ENCODE measurements at regions not wholly inside any gene's neighbourhood (a gene's known extent, or its start where the extent isn't known, plus 50 kb on each side); places are given as distances from the start of the nearest gene placed in this dataset.

DNA sequence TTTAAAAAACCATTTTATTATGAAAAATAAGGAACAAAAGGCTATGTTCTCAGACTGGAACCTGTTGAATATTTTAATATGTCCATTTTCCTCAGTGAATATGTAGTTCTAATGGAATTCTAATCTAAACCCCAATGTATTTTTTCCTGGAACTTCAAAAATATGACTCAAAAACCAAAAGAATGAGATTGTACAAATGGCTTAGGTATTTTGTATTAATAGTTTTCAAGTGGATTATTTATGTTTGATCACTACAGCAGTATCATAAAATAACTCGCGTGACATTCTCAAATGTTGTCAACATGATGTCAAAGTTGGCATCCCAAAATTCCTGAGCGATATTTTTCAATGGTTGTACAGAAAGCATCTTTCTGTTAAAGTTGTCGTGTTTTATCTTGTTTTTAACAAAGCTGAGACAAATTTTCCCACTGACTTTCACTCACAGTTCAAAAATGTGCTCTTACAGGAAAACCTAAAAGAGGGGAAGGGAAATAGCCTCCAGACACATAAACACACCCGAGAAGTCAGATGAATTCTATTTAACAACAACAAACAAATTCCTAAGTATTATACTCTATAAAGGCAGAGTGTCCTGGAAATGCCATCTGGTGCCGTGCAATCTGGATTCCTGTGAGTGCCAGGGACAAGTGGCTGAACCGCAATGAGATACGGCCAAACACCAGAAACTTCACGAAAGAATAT is 68.1 kb upstream of the TAS2R1 start:
- no peak for DNase-seq (ENCODE audit: low read depth in 2 of 2)

- no peak for DNase-seq (ENCODE audit: low read depth in 2 of 2)
These were observed 62.4 kb upstream of the TAS2R1 start for GRCh38 chr5:9692576-9692975.

DNA sequence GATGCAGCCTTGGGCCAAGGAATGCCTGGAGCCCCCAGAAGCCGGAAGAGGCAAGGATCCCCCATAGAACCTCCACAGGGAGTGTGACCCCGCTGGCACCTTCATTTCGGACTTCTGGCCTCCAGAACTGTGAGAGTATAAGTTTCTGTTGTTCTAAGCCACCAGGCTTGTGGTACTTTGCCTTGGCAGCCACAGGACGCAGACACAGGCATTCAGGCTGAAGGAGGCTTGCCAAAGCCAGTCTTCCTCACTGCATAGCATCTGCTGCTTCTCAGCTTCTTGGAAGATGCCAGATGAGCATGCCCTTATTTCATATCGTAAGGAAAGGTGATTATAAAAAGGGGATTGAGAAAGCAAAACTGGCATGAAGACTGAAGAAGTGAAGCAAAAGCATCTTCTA is 61.1 kb upstream of the TAS2R1 start:
- no peak for DNase-seq (ENCODE audit: low read depth in 2 of 2)

- DNase-seq (ENCODE audit: low read depth in 2 of 2), result no peak
These were observed 60.6 kb upstream of the TAS2R1 start for GRCh38 chr5:9690751-9691150.

DNA sequence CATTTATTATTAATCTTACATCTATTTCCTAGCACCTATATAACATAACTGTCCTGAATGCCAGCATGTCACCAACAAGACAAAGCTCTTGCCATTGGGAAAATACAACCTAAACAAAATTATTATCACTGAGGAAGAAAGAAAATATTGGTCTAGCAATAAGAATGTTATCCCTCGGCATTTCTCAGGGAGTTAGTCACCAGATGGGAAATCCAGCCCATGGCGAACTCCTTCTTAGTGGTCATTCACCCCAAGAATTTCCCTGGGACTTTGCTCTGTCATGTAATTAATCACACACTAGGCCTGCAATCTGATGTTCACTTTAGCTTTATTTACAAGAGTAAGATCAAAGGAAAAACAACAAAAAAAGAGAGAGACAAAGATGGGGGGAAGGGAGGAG is 56.1 kb upstream of the TAS2R1 start:
- no peak for DNase-seq (ENCODE audit: low read depth in 2 of 2)

- no peak for DNase-seq (ENCODE audit: low read depth in 2 of 2)
These were observed 51.6 kb upstream of the TAS2R1 start for GRCh38 chr5:9681706-9682105.
